SH-SY5Y (cell line): ENCODE measurements at regions not wholly inside any gene's neighbourhood (a gene's known extent, or its start where the extent isn't known, plus 50 kb on each side); places are given as distances from the start of the nearest gene placed in this dataset.

Experiments
- GATA2 ChIP-seq: IDR thresholded peaks from 2 replicates; pipeline ENCODE4 v1.6.1; 2011; ENCODE audit warnings: mild to moderate bottlenecking, low read depth, low read length
- GATA3 ChIP-seq: IDR thresholded peaks from 2 replicates; pipeline ENCODE4 v1.6.1; 2011; ENCODE audit warnings: low read depth, mild to moderate bottlenecking, low read length, moderate library complexity

- no peak for TF ChIP-seq GATA2
- TF ChIP-seq GATA3: no peak
These were observed 900.9 kb downstream of the FLRT2 start for GRCh38 chr14:86430853-86431252.
